HEK293 (cell line): ENCODE measurements at regions not wholly inside any gene's neighbourhood (a gene's known extent, or its start where the extent isn't known, plus 50 kb on each side); places are given as distances from the start of the nearest gene placed in this dataset.

ENCODE experiments used
- CTCF ChIA-PET: fragments of 350-600 bp; formaldehyde crosslinking; extraction: SDS; loops from one replicate; lab custom pipeline; 2021; ENCODE audit warnings: antibody characterized with exemption; lab: Yijun Ruan, JAX
- POLR2A ChIA-PET: fragments of 300-600 bp; formaldehyde crosslinking; extraction: SDS; loops from one replicate; lab custom pipeline; 2020; ENCODE audit warnings: antibody characterized with exemption, inconsistent platforms; lab: Yijun Ruan, JAX
- H3K27ac ChIP-seq: fragments of 200-500 bp; sonication (Bioruptor generic); 2 replicates; pipeline ENCODE4 v1.5.1; 2014; ENCODE audit warnings: low read depth, low read length, control low read depth, inconsistent platforms; ENCODE audit errors: extremely low read depth
- H3K36me3 ChIP-seq, 2 experiments: fragments of 200-500 bp in 1 of 2; sonication (Bioruptor generic) in 1 of 2; 1 replicate in 1 of 2; 2 replicates in 1 of 2; pipeline ENCODE4 v1.5.1; 2014 to 2017; ENCODE audit warnings: inconsistent platforms in 2 of 2, low read length in 2 of 2; ENCODE audit not compliant: control insufficient read depth in 2 of 2, insufficient read depth in 1 of 2
- H3K4me1 ChIP-seq: fragments of 200-500 bp; sonication (Bioruptor generic); 2 replicates; pipeline ENCODE4 v1.5.1; 2014; ENCODE audit warnings: mild to moderate bottlenecking, low read length, inconsistent platforms; ENCODE audit not compliant: control insufficient read depth, insufficient read depth
- H3K4me3 ChIP-seq: 2 replicates; pipeline ENCODE4 v1.5.1; 2011; ENCODE audit warnings: low read depth, mild to moderate bottlenecking, control low read depth, low read length, moderate library complexity
- H3K9me3 ChIP-seq: fragments of 200-500 bp; sonication (Bioruptor generic); 2 replicates; pipeline ENCODE4 v1.5.1; 2014; ENCODE audit warnings: low read depth, low read length, inconsistent platforms; ENCODE audit not compliant: control insufficient read depth, insufficient read depth
- RBAK ChIP-seq: fragments of 450-650 bp; formaldehyde crosslinking; IDR thresholded peaks from 2 replicates; pipeline ENCODE4 v1.5.1; 2016; ENCODE audit warnings: missing biosample characterization, missing genetic modification characterization
- SCRT1 ChIP-seq: fragments of 450-650 bp; formaldehyde crosslinking; IDR thresholded peaks from 2 replicates; pipeline ENCODE4 v1.5.1; 2016; ENCODE audit warnings: missing biosample characterization, missing genetic modification characterization, borderline replicate concordance
- TCF7L2 ChIP-seq: IDR thresholded peaks from 2 replicates; pipeline ENCODE4 v1.6.1; 2011; ENCODE audit warnings: low read depth, mild to moderate bottlenecking, inconsistent platforms, low read length, moderate library complexity, borderline replicate concordance
- ZFP3 ChIP-seq: fragments of 450-650 bp; formaldehyde crosslinking; IDR thresholded peaks from 2 replicates; pipeline ENCODE4 v1.5.1; 2016; ENCODE audit warnings: low read depth, missing biosample characterization, missing genetic modification characterization
- ZFP37 ChIP-seq: fragments of 450-650 bp; formaldehyde crosslinking; IDR thresholded peaks from 2 replicates; pipeline ENCODE4 v1.5.1; 2016; ENCODE audit warnings: missing biosample characterization, missing genetic modification characterization
- ZNF19 ChIP-seq: fragments of 450-650 bp; formaldehyde crosslinking; IDR thresholded peaks from 2 replicates; pipeline ENCODE4; 2016; ENCODE audit warnings: missing biosample characterization, missing genetic modification characterization, low read depth
- ZNF23 ChIP-seq: fragments of 450-650 bp; formaldehyde crosslinking; IDR thresholded peaks from 2 replicates; pipeline ENCODE4 v1.5.1; 2016; ENCODE audit warnings: missing biosample characterization, missing genetic modification characterization, borderline replicate concordance
- ZNF354C ChIP-seq: fragments of 450-650 bp; formaldehyde crosslinking; IDR thresholded peaks from 2 replicates; pipeline ENCODE4 v1.5.1; 2016; ENCODE audit warnings: missing biosample characterization, missing genetic modification characterization, low read depth, borderline replicate concordance
- ZNF398 ChIP-seq: fragments of 450-650 bp; formaldehyde crosslinking; IDR thresholded peaks from 2 replicates; pipeline ENCODE4 v1.5.1; 2017; ENCODE audit warnings: missing biosample characterization, missing genetic modification characterization
- ZNF423 ChIP-seq: fragments of 450-650 bp; formaldehyde crosslinking; IDR thresholded peaks from 2 replicates; pipeline ENCODE4 v1.5.1; 2016; ENCODE audit warnings: missing biosample characterization, missing genetic modification characterization
- ZNF426 ChIP-seq: fragments of 450-650 bp; formaldehyde crosslinking; IDR thresholded peaks from 2 replicates; pipeline ENCODE4 v1.5.1; 2017; ENCODE audit warnings: missing biosample characterization, missing genetic modification characterization, mild to moderate bottlenecking, inconsistent platforms, moderate library complexity
- ZNF510 ChIP-seq: fragments of 450-650 bp; formaldehyde crosslinking; IDR thresholded peaks from 2 replicates; pipeline ENCODE4 v1.5.1; 2018; ENCODE audit warnings: mild to moderate bottlenecking, missing genetic modification characterization, missing biosample characterization; ENCODE audit not compliant: insufficient replicate concordance
- ZNF529 ChIP-seq: fragments of 450-650 bp; formaldehyde crosslinking; IDR thresholded peaks from 2 replicates; pipeline ENCODE4 v1.5.1; 2017; ENCODE audit warnings: missing genetic modification characterization, missing biosample characterization; ENCODE audit not compliant: insufficient replicate concordance
- ZNF558 ChIP-seq: fragments of 450-650 bp; formaldehyde crosslinking; IDR thresholded peaks from 2 replicates; pipeline ENCODE4 v1.5.1; 2016; ENCODE audit warnings: missing biosample characterization, missing genetic modification characterization
- ZNF610 ChIP-seq: fragments of 450-650 bp; formaldehyde crosslinking; IDR thresholded peaks from 2 replicates; pipeline ENCODE4 v1.5.1; 2016; ENCODE audit warnings: missing biosample characterization, missing genetic modification characterization, borderline replicate concordance
- ZNF654 ChIP-seq: fragments of 450-650 bp; formaldehyde crosslinking; IDR thresholded peaks from 2 replicates; pipeline ENCODE4 v1.5.1; 2016; ENCODE audit warnings: low read depth, missing biosample characterization, missing genetic modification characterization
- ZNF658 ChIP-seq: fragments of 450-650 bp; formaldehyde crosslinking; IDR thresholded peaks from 2 replicates; pipeline ENCODE4; 2016; ENCODE audit warnings: missing biosample characterization, missing genetic modification characterization
- TF ChIP-seq, protein P1 (sequence below): fragments of 450-650 bp; formaldehyde crosslinking; IDR thresholded peaks from 2 replicates; pipeline ENCODE4 v1.5.1; 2017; ENCODE audit warnings: missing biosample characterization, missing genetic modification characterization
- TF ChIP-seq, protein P2 (sequence below): fragments of 450-650 bp; formaldehyde crosslinking; IDR thresholded peaks from 2 replicates; pipeline ENCODE4 v1.5.1; 2016; ENCODE audit warnings: missing biosample characterization, missing genetic modification characterization

GRCh38 chrX:83416273-83416672, 91.8 kb upstream of the POU3F4 start:
- ChIA-PET CTCF (interaction anchor here (0.6 to 1.3 kb wide), 5 partner anchors 11 to 1072 kb away, joined by 3 to 4 read pairs (median 3); no protein-coding TSS in a partner anchor), POLR2A (no interaction called here)
- no peak for TF ChIP-seq ZNF426 (tag by site-specific recombination)
- TF ChIP-seq ZNF654 = 0 out of 2 replicates have a peak, but pooled peaks have one; percentile 4
- no peak for TF ChIP-seq ZNF19
- TF ChIP-seq ZNF558 (tag by site-specific recombination) = no peak
- TF ChIP-seq ZNF354C (tag by site-specific recombination) = no peak
- H3K4me1 ChIP-seq = no peaks in the 10 kb centered on the region
- H3K9me3 ChIP-seq = no peaks in the 10 kb centered on the region
- no peaks in the 10 kb centered on the region for H3K36me3 ChIP-seq
- H3K27ac ChIP-seq = no peak overlapping the region
- H3K4me3 ChIP-seq = no peak overlapping the region

GRCh38 chrX:83419030-83419792, 88.9 kb upstream of the POU3F4 start:
- Histone ChIP-seq H3K4me3 (no peak overlapping the region), H3K4me1 (no peaks in the 10 kb centered on the region), H3K27ac (no peak overlapping the region), H3K36me3 (no peaks in the 10 kb centered on the region), H3K9me3 (peaks cover 5% of the 10 kb centered on the region)
- CTCF ChIA-PET = no interaction called here
- POLR2A ChIA-PET = no interaction called here
- TF ChIP-seq RBAK (tag by site-specific recombination) (no peak), ZFP37 (tag by site-specific recombination) (no peak), ZNF610 (no peak), ZNF529 (no peak), ZNF23 (tag by site-specific recombination) (no peak), ZNF654 (no peak), ZNF658 (no peak), ZNF398 (no peak), ZNF423 (tag by site-specific recombination) (no peak), TCF7L2 (no peak), ZNF510 (tag by site-specific recombination) (no peak), SCRT1 (tag by site-specific recombination) (no peak), ZFP3 (tag by site-specific recombination) (no peak)
- TF ChIP-seq, protein P1, sequence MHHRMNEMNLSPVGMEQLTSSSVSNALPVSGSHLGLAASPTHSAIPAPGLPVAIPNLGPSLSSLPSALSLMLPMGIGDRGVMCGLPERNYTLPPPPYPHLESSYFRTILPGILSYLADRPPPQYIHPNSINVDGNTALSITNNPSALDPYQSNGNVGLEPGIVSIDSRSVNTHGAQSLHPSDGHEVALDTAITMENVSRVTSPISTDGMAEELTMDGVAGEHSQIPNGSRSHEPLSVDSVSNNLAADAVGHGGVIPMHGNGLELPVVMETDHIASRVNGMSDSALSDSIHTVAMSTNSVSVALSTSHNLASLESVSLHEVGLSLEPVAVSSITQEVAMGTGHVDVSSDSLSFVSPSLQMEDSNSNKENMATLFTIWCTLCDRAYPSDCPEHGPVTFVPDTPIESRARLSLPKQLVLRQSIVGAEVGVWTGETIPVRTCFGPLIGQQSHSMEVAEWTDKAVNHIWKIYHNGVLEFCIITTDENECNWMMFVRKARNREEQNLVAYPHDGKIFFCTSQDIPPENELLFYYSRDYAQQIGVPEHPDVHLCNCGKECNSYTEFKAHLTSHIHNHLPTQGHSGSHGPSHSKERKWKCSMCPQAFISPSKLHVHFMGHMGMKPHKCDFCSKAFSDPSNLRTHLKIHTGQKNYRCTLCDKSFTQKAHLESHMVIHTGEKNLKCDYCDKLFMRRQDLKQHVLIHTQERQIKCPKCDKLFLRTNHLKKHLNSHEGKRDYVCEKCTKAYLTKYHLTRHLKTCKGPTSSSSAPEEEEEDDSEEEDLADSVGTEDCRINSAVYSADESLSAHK (tag by site-specific recombination) = no peak
- TF ChIP-seq, protein P2, sequence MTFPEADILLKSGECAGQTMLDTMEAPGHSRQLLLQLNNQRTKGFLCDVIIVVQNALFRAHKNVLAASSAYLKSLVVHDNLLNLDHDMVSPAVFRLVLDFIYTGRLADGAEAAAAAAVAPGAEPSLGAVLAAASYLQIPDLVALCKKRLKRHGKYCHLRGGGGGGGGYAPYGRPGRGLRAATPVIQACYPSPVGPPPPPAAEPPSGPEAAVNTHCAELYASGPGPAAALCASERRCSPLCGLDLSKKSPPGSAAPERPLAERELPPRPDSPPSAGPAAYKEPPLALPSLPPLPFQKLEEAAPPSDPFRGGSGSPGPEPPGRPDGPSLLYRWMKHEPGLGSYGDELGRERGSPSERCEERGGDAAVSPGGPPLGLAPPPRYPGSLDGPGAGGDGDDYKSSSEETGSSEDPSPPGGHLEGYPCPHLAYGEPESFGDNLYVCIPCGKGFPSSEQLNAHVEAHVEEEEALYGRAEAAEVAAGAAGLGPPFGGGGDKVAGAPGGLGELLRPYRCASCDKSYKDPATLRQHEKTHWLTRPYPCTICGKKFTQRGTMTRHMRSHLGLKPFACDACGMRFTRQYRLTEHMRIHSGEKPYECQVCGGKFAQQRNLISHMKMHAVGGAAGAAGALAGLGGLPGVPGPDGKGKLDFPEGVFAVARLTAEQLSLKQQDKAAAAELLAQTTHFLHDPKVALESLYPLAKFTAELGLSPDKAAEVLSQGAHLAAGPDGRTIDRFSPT (tag by site-specific recombination) = no peak
